ENCODE measurements at regions not wholly inside any gene's neighbourhood (a gene's known extent, or its start where the extent isn't known, plus 50 kb on each side); places are given as distances from the start of the nearest gene placed in this dataset.

DNA sequence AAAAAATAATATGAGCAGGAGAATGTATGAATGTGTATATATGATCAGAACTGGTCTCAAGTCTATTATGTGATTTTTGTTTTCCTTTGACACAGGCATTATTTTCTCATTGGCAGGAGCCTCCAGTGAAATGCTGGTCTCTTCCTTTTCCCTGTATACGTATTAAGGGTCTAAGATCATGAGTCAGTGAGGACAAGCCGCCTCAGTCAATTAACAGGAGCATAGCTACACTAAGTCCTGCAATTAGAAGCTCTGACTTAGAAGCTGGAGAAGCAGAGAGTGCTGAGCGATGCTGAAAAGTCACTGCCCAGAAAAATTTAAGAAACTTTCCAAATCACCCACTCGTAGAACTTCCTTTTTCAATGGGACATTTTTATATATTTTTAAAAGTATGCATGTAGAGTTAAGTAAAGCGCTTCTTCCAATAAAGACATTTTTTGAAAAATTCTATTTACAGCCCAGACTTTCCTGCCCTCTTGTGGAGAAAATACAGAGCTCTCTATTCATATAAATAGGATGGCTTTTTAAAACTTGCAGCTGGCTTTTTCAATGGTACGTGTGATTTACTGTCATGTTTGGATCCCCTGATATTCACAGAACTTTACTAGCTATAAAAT is 70.2 kb upstream of the PSMD7 start:
- no peak for TF ChIP-seq POLR2A (IDR thresholded peaks at IDR 0.05; ENCODE audit: low read length)
- TF ChIP-seq GATA1 (IDR thresholded peaks at IDR 0.05; ENCODE audit: low read depth, low read length) = no peak
